ENCODE measurements at regions not wholly inside any gene's neighbourhood (a gene's known extent, or its start where the extent isn't known, plus 50 kb on each side); places are given as distances from the start of the nearest gene placed in this dataset.

GRCh38 chr6:14443629-14444268, 326.2 kb downstream of the CD83 start:
- WGBS, 2 donors = 78 to 89% methylated on average over 4 of the region's 4 CpGs
- TF ChIP-seq CTCF (IDR thresholded peaks at IDR 0.05) = no peak
- TF ChIP-seq EP300 (IDR thresholded peaks at IDR 0.05) = no peak
- no peak for TF ChIP-seq POLR2AphosphoS5 (IDR thresholded peaks at IDR 0.05)
- TF ChIP-seq POLR2A (IDR thresholded peaks at IDR 0.05) = no peak
- Histone ChIP-seq H3K27me3 (no peaks in the 10 kb centered on the region), H3K4me1 (peaks cover 0 to 28% (median 25%) of the 10 kb centered on the region in 4 donors), H3K36me3 (no peaks in the 10 kb centered on the region), H3K4me3 (no peak overlapping the region), H3K27ac (no peak overlapping the region), H3K9me3 (no peaks in the 10 kb centered on the region)
- intact Hi-C loops (cut with DNase I) = loop anchor here (5.0 kb wide), 2 partner anchors 34 to 804 kb away; partner anchors contain the start of gene JARID2
- DNase-seq = no peak

- Histone ChIP-seq H3K27ac (no peak overlapping the region), H3K4me1 (peaks cover 0 to 28% (median 25%) of the 10 kb centered on the region in 4 donors), H3K9me3 (no peaks in the 10 kb centered on the region), H3K27me3 (no peaks in the 10 kb centered on the region), H3K4me3 (no peak overlapping the region), H3K36me3 (no peaks in the 10 kb centered on the region)
- intact Hi-C loops (cut with DNase I) = loop anchor here (5.0 kb wide), 2 partner anchors 33 to 803 kb away; partner anchors contain the start of gene JARID2
- DNase-seq = no peak
- 32 to 57% methylated on average over 3 of the region's 3 CpGs for WGBS, 2 donors
- TF ChIP-seq POLR2AphosphoS5 (IDR thresholded peaks at IDR 0.05) (no peak), EP300 (IDR thresholded peaks at IDR 0.05) (no peak), CTCF (IDR thresholded peaks at IDR 0.05) (no peak), POLR2A (IDR thresholded peaks at IDR 0.05) (no peak)
Measured at GRCh38 chr6:14444295-14444972, 326.9 kb downstream of the CD83 start.

- Histone ChIP-seq H3K9me3 (no peaks in the 10 kb centered on the region), H3K4me1 (peaks cover 0 to 3% (median under 1%) of the 10 kb centered on the region in 4 donors), H3K36me3 (no peaks in the 10 kb centered on the region), H3K27me3 (no peaks in the 10 kb centered on the region), H3K27ac (no peak overlapping the region), H3K4me3 (no peak overlapping the region)
- intact Hi-C loops (cut with DNase I) = no loop called here
- no peak for TF ChIP-seq CTCF (IDR thresholded peaks at IDR 0.05)
- no peak for TF ChIP-seq EP300 (IDR thresholded peaks at IDR 0.05)
- TF ChIP-seq POLR2A (IDR thresholded peaks at IDR 0.05) = no peak
- TF ChIP-seq POLR2AphosphoS5 (IDR thresholded peaks at IDR 0.05) = no peak
- WGBS, 2 donors = 95 to 98% methylated on average over 2 of the region's 2 CpGs
- DNase-seq = no peak
Measured at GRCh38 chr6:14447240-14447639, 329.7 kb downstream of the CD83 start.

GRCh38 chr6:14448246-14448645, 330.7 kb downstream of the CD83 start:
- intact Hi-C loops (cut with DNase I) = no loop called here
- 89 to 90% methylated on average over 1 of the region's 1 CpG for WGBS, 2 donors
- no peaks in the 10 kb centered on the region for H3K4me1 ChIP-seq
- no peak overlapping the region for H3K4me3 ChIP-seq
- no peaks in the 10 kb centered on the region for H3K36me3 ChIP-seq
- no peak for DNase-seq
- TF ChIP-seq CTCF (IDR thresholded peaks at IDR 0.05) (no peak), POLR2AphosphoS5 (IDR thresholded peaks at IDR 0.05) (no peak), EP300 (IDR thresholded peaks at IDR 0.05) (no peak), POLR2A (IDR thresholded peaks at IDR 0.05) (no peak)
- H3K27ac ChIP-seq = no peak overlapping the region
- no peaks in the 10 kb centered on the region for H3K27me3 ChIP-seq
- no peaks in the 10 kb centered on the region for H3K9me3 ChIP-seq

All from sigmoid colon (tissue), 6 donors.